Upper lobe of left lung (tissue), 4 donors: ENCODE measurements at regions not wholly inside any gene's neighbourhood (a gene's known extent, or its start where the extent isn't known, plus 50 kb on each side); places are given as distances from the start of the nearest gene placed in this dataset.

Source experiments
- CTCF ChIP-seq, 6 experiments: fragments of 450-650 bp in 4 of 6; fragments of 200-600 bp in 2 of 6; sonication (generic) in 2 of 6; IDR thresholded peaks; one replicate each; pipeline ENCODE4 v1.5.1; 2016 to 2019; ENCODE audit warnings: antibody characterized with exemption in 6 of 6
- EP300 ChIP-seq, 4 donors: sonication (generic); formaldehyde crosslinking; IDR thresholded peaks; one replicate each; pipeline ENCODE4 v1.5.1; 2017; ENCODE audit warnings: antibody characterized with exemption in 4 of 4, control low read depth in 2 of 4
- POLR2A ChIP-seq, 4 donors: fragments of 450-650 bp; IDR thresholded peaks; one replicate each; pipeline ENCODE4 v1.5.1; 2016 to 2017; ENCODE audit warnings: antibody characterized with exemption in 4 of 4, mild to moderate bottlenecking in 2 of 4
- POLR2AphosphoS5 ChIP-seq, 2 donors: sonication (generic); formaldehyde crosslinking; IDR thresholded peaks; one replicate each; pipeline ENCODE4 v1.5.1; 2017; ENCODE audit warnings: antibody characterized with exemption in 2 of 2

- TF ChIP-seq POLR2AphosphoS5 (IDR thresholded peaks at IDR 0.05) (no peak), CTCF (IDR thresholded peaks at IDR 0.05) (no peak), POLR2A (IDR thresholded peaks at IDR 0.05) (no peak), EP300 (IDR thresholded peaks at IDR 0.05) (no peak)
These were observed 156.6 kb upstream of the GRK3 start for GRCh38 chr22:25407859-25408229.
